Trophoblast cell (in vitro differentiated cells and primary cell): ENCODE measurements at regions not wholly inside any gene's neighbourhood (a gene's known extent, or its start where the extent isn't known, plus 50 kb on each side); places are given as distances from the start of the nearest gene placed in this dataset.
A peak's percentile ranks its signal among the peaks of the same experiment; 100 is the strongest.

Source experiments
- DNase-seq, 2 donors: peaks; one replicate each; pipeline ENCODE4 v3.0.0-alpha.2; 2016
- H2AFZ ChIP-seq: 2 replicates; pipeline ENCODE4 v1.6.1; 2013; ENCODE audit warnings: low read length, moderate library complexity, mild to moderate bottlenecking; ENCODE audit not compliant: insufficient read depth, poor library complexity
- H2AK5ac ChIP-seq: 2 replicates; pipeline ENCODE4 v1.6.1; 2013; ENCODE audit warnings: mild to moderate bottlenecking, low read length
- H2BK120ac ChIP-seq: 2 replicates; pipeline ENCODE4 v1.6.1; 2013; ENCODE audit warnings: low read length, mild to moderate bottlenecking, moderate library complexity; ENCODE audit not compliant: insufficient read depth, poor library complexity
- H2BK12ac ChIP-seq: 2 replicates; pipeline ENCODE4 v1.6.1; 2013; ENCODE audit warnings: mild to moderate bottlenecking, low read length, moderate library complexity
- H2BK5ac ChIP-seq: 2 replicates; pipeline ENCODE4 v1.6.1; 2013; ENCODE audit warnings: low read length, low read depth, moderate library complexity, mild to moderate bottlenecking; ENCODE audit not compliant: poor library complexity
- H3K14ac ChIP-seq: 2 replicates; pipeline ENCODE4 v1.6.1; 2013; ENCODE audit warnings: mild to moderate bottlenecking, low read length
- H3K18ac ChIP-seq: 2 replicates; pipeline ENCODE4 v1.6.1; 2013; ENCODE audit warnings: mild to moderate bottlenecking, low read length
- H3K23ac ChIP-seq: 2 replicates; pipeline ENCODE4 v1.6.1; 2013; ENCODE audit warnings: low read length
- H3K27ac ChIP-seq: 2 replicates; pipeline ENCODE4 v1.5.1; 2013; ENCODE audit warnings: low read depth, mild to moderate bottlenecking, inconsistent platforms, low read length, moderate library complexity
- H3K27me3 ChIP-seq: 2 replicates; pipeline ENCODE4 v1.6.1; 2013; ENCODE audit warnings: inconsistent platforms, mild to moderate bottlenecking, low read length, moderate library complexity; ENCODE audit not compliant: insufficient read depth
- H3K36me3 ChIP-seq, 2 experiments: 1 replicate in 1 of 2; 2 replicates in 1 of 2; pipeline ENCODE4 v1.6.1; 2013; ENCODE audit warnings: low read length in 2 of 2, mild to moderate bottlenecking in 2 of 2, moderate library complexity in 1 of 2; ENCODE audit not compliant: insufficient read depth in 2 of 2, control insufficient read depth in 1 of 2
- H3K4ac ChIP-seq: 2 replicates; pipeline ENCODE4 v1.6.1; 2013; ENCODE audit warnings: low read depth, mild to moderate bottlenecking, low read length, moderate library complexity
- H3K4me1 ChIP-seq, 2 experiments: 1 replicate in 1 of 2; 2 replicates in 1 of 2; pipeline ENCODE4 v1.6.1; 2013; ENCODE audit warnings: low read length in 2 of 2, mild to moderate bottlenecking in 2 of 2, moderate library complexity in 1 of 2; ENCODE audit not compliant: insufficient read depth in 2 of 2, control insufficient read depth in 1 of 2
- H3K4me2 ChIP-seq: 2 replicates; pipeline ENCODE4 v1.6.1; 2013; ENCODE audit warnings: inconsistent platforms, mild to moderate bottlenecking, low read length, moderate library complexity
- H3K4me3 ChIP-seq: 2 replicates; pipeline ENCODE4 v1.5.1; 2013; ENCODE audit warnings: mild to moderate bottlenecking, low read depth, low read length, inconsistent platforms
- H3K79me1 ChIP-seq: one replicate; pipeline ENCODE4 v1.6.1; 2013; ENCODE audit warnings: low read length
- H3K79me2 ChIP-seq: 2 replicates; pipeline ENCODE4 v1.6.1; 2013; ENCODE audit warnings: low read length, mild to moderate bottlenecking; ENCODE audit not compliant: control insufficient read depth, insufficient read depth, poor library complexity
- H3K9ac ChIP-seq: 2 replicates; pipeline ENCODE4 v1.6.1; 2013; ENCODE audit warnings: mild to moderate bottlenecking, low read length
- H3K9me3 ChIP-seq: 2 replicates; pipeline ENCODE4 v1.6.1; 2013; ENCODE audit warnings: low read depth, mild to moderate bottlenecking, control low read depth, inconsistent platforms, low read length; ENCODE audit not compliant: insufficient read depth
- H4K12ac ChIP-seq: 2 replicates; pipeline ENCODE4 v1.6.1; 2013; ENCODE audit warnings: low read depth, mild to moderate bottlenecking, low read length, moderate library complexity
- H4K8ac ChIP-seq: 2 replicates; pipeline ENCODE4 v1.6.1; 2013; ENCODE audit warnings: low read depth, mild to moderate bottlenecking, low read length, moderate library complexity
- H4K91ac ChIP-seq: one replicate; pipeline ENCODE4 v1.6.1; 2013; ENCODE audit warnings: low read depth, mild to moderate bottlenecking, low read length, moderate library complexity
- WGBS: extraction: QIAGEN DNeasy Blood & Tissue Kit; methylation state at CpG from one replicate; pipeline ENCODE4 v1.1.7; 2013; ENCODE audit warnings: missing lambda C conversion rate; ENCODE audit not compliant: insufficient read length, insufficient coverage; ENCODE audit errors: extremely low coverage; 5-methylcytosine and 5-hydroxymethylcytosine counted together

DNA sequence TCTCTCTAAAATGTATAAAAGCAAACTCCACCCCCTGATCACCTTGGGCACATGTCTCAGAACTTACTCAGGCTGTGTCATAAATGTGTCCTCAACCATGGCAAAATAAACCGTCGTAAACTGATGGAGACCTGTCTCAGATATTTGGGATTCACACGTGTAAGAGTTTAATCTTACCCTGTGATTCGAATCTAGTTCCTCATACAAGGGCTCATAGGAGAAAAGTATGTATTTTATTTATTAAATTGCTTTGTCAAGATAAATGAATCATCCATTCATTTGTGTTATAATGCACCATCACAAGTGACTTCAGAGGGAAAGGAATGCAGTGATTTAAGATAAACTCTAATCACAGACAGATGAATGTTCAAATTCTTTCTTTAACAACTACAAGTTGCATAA is 712.5 kb upstream of the LRATD1 start:
- H3K27ac ChIP-seq, result no peak overlapping the region
- WGBS, result no CpG with 5 or more reads among the region's 4 CpGs
- no peaks in the 10 kb centered on the region for H3K79me1 ChIP-seq
- H4K91ac ChIP-seq, result no peak overlapping the region
- no peaks in the 10 kb centered on the region for H3K36me3 ChIP-seq
- no peak overlapping the region for H3K4me3 ChIP-seq
- H3K14ac ChIP-seq, result no peak overlapping the region
- no peaks in the 10 kb centered on the region for H3K9me3 ChIP-seq
- H4K8ac ChIP-seq, result no peak overlapping the region
- no peaks in the 10 kb centered on the region for H3K79me2 ChIP-seq
- H2BK12ac ChIP-seq, result no peak overlapping the region
- no peak overlapping the region for H2AK5ac ChIP-seq
- no peak overlapping the region for H2BK5ac ChIP-seq
- H3K9ac ChIP-seq, result no peak overlapping the region
- no peaks in the 10 kb centered on the region for H3K4me1 ChIP-seq
- H3K4ac ChIP-seq, result no peak overlapping the region
- no peaks in the 10 kb centered on the region for H3K27me3 ChIP-seq
- H3K18ac ChIP-seq, result no peak overlapping the region
- no peak overlapping the region for H3K23ac ChIP-seq
- no peak overlapping the region for H2BK120ac ChIP-seq
- H2AFZ ChIP-seq, result no peak overlapping the region
- no peak overlapping the region for H3K4me2 ChIP-seq
- DNase-seq, result peak in 1 of 2 donors; percentile 64
- H4K12ac ChIP-seq, result no peak overlapping the region

DNA sequence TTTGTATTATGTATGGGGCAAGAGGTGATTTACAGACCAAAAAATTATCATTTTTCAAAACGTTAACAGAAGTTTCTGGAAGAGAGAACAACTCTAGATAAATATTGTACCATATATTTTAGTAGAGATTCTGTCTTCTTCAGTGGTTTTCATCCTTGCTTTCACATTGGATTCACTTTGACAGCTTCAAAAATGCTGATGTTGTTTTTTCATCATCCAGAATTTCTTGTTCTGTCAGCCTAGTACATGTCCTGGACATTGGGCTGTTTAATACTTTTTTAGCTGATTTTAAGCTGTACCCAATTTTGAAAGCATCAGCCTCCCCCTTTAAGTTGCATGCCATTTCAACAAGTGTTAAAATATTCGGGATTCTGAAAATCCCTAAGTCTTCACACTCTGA is 711.3 kb upstream of the LRATD1 start:
- no peaks in the 10 kb centered on the region for H3K9me3 ChIP-seq
- H3K9ac ChIP-seq, result no peak overlapping the region
- H3K27ac ChIP-seq, result no peak overlapping the region
- no peak overlapping the region for H4K12ac ChIP-seq
- H2AK5ac ChIP-seq, result no peak overlapping the region
- no peak overlapping the region for H4K91ac ChIP-seq
- no peak overlapping the region for H2AFZ ChIP-seq
- DNase-seq, result no peak
- H3K4me3 ChIP-seq, result no peak overlapping the region
- no peaks in the 10 kb centered on the region for H3K4me1 ChIP-seq
- H3K18ac ChIP-seq, result no peak overlapping the region
- H3K79me1 ChIP-seq, result no peaks in the 10 kb centered on the region
- H3K36me3 ChIP-seq, result no peaks in the 10 kb centered on the region
- no peaks in the 10 kb centered on the region for H3K79me2 ChIP-seq
- no peak overlapping the region for H2BK12ac ChIP-seq
- no peak overlapping the region for H3K14ac ChIP-seq
- H3K27me3 ChIP-seq, result no peaks in the 10 kb centered on the region
- H2BK5ac ChIP-seq, result no peak overlapping the region
- no peak overlapping the region for H3K23ac ChIP-seq
- H3K4me2 ChIP-seq, result no peak overlapping the region
- H4K8ac ChIP-seq, result no peak overlapping the region
- WGBS, result no CpG with 5 or more reads among the region's 2 CpGs
- H3K4ac ChIP-seq, result no peak overlapping the region
- H2BK120ac ChIP-seq, result no peak overlapping the region

DNA sequence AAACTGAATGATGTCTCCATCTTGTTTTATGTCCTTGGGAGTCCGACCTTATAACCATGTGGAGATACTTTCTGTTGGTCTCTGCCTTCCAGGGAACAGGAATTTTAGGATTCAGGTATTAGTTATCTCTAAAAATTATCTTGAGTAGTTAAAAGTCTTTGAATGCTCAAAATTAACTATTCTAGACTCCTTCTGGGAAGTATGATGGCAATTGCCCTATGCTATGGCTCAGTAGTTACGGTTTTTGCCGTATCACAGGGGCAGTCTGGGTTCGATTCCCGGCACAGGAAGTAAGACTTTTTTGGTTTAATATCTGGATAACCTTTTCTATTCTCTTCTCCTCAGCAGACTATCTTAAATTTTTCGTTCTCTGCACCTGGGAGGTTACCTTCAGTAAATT is 708.7 kb upstream of the LRATD1 start:
- H3K14ac ChIP-seq, result no peak overlapping the region
- no CpG with 5 or more reads among the region's 6 CpGs for WGBS
- H3K23ac ChIP-seq, result no peak overlapping the region
- H3K36me3 ChIP-seq, result no peaks in the 10 kb centered on the region
- no peaks in the 10 kb centered on the region for H3K79me1 ChIP-seq
- no peak overlapping the region for H2BK12ac ChIP-seq
- no peak overlapping the region for H2BK5ac ChIP-seq
- peak in 1 of 2 donors; percentile 59 for DNase-seq
- H2AFZ ChIP-seq, result no peak overlapping the region
- no peak overlapping the region for H4K12ac ChIP-seq
- no peak overlapping the region for H3K27ac ChIP-seq
- no peak overlapping the region for H3K9ac ChIP-seq
- H4K8ac ChIP-seq, result no peak overlapping the region
- H3K18ac ChIP-seq, result no peak overlapping the region
- H4K91ac ChIP-seq, result no peak overlapping the region
- H3K4me1 ChIP-seq, result no peaks in the 10 kb centered on the region
- H2BK120ac ChIP-seq, result no peak overlapping the region
- no peak overlapping the region for H3K4me2 ChIP-seq
- H2AK5ac ChIP-seq, result no peak overlapping the region
- H3K4ac ChIP-seq, result no peak overlapping the region
- no peaks in the 10 kb centered on the region for H3K27me3 ChIP-seq
- H3K79me2 ChIP-seq, result no peaks in the 10 kb centered on the region
- H3K9me3 ChIP-seq, result no peaks in the 10 kb centered on the region
- no peak overlapping the region for H3K4me3 ChIP-seq

DNA sequence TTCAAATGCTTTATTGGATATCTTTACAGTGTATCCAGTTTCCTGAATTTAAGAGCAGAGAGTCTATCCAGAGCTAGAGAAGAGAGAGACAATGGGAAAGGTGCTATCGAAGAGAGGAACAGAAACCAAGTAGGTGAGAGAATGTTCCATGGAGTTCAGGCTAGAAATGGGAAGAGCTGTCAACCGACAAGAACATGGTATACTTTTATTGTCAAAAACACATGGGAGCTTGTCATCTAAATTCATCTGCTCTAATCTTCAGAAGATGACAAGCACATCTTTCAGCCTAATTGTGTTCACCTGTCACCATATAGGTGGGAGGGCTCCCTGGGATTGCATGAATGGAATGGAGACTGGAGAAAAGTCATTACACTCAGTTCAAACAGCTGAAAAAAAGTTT is 690.4 kb upstream of the LRATD1 start:
- H4K91ac ChIP-seq, result no peak overlapping the region
- H4K8ac ChIP-seq, result no peak overlapping the region
- no peak overlapping the region for H3K23ac ChIP-seq
- H3K4me3 ChIP-seq, result no peak overlapping the region
- H3K4ac ChIP-seq, result no peak overlapping the region
- no CpG with 5 or more reads among the region's 2 CpGs for WGBS
- no peak overlapping the region for H2BK120ac ChIP-seq
- H3K79me1 ChIP-seq, result no peaks in the 10 kb centered on the region
- no peak overlapping the region for H3K4me2 ChIP-seq
- no peak overlapping the region for H2BK5ac ChIP-seq
- H3K27ac ChIP-seq, result no peak overlapping the region
- H3K27me3 ChIP-seq, result no peaks in the 10 kb centered on the region
- no peak for DNase-seq
- no peak overlapping the region for H3K9ac ChIP-seq
- H3K79me2 ChIP-seq, result no peaks in the 10 kb centered on the region
- H4K12ac ChIP-seq, result no peak overlapping the region
- no peak overlapping the region for H3K18ac ChIP-seq
- no peak overlapping the region for H2BK12ac ChIP-seq
- no peaks in the 10 kb centered on the region for H3K9me3 ChIP-seq
- H2AK5ac ChIP-seq, result no peak overlapping the region
- H3K4me1 ChIP-seq, result no peaks in the 10 kb centered on the region
- H2AFZ ChIP-seq, result no peak overlapping the region
- H3K14ac ChIP-seq, result no peak overlapping the region
- no peaks in the 10 kb centered on the region for H3K36me3 ChIP-seq
